SK-N-SH (cell line): ENCODE measurements at regions not wholly inside any gene's neighbourhood (a gene's known extent, or its start where the extent isn't known, plus 50 kb on each side); places are given as distances from the start of the nearest gene placed in this dataset.

Experiments
- CTCF ChIP-seq: fragments of 200-600 bp; sonication (generic); IDR thresholded peaks from 2 replicates; pipeline ENCODE4 v1.6.1; 2017; ENCODE audit warnings: antibody characterized with exemption, mild to moderate bottlenecking, moderate library complexity
- JUND ChIP-seq: IDR thresholded peaks from 2 replicates; pipeline ENCODE4 v1.4.0; 2012

GRCh38 chr10:89869180-89869579 lies 167.8 kb downstream of the KIF20B start:
- TF ChIP-seq JUND, result no peak
- TF ChIP-seq CTCF, result no peak
